ENCODE measurements at regions not wholly inside any gene's neighbourhood (a gene's known extent, or its start where the extent isn't known, plus 50 kb on each side); places are given as distances from the start of the nearest gene placed in this dataset.

DNA sequence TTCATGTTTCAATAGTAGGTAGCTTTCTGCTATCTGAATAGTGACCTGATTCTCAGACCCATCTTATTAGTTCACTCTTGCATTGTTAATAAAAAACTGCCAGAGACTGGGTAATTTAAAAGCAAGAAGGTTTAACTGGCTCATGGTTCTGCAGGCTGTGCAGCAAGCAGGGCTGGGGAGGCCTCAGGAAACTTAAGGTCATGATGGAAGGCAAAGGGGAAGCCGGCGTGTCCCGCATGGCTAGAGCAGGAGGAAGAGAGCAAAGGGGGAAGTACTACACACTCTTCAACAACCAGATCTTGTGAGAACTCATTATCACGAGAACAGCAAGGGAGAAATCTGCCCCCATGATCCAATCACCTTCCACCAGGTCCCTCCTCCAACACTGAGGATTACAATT is 185.2 kb upstream of the PITRM1 start:
- no peak for TF ChIP-seq TAF1 (IDR thresholded peaks at IDR 0.05; ENCODE audit: borderline replicate concordance, low read depth, low read length)
- TF ChIP-seq POLR2A (IDR thresholded peaks at IDR 0.05; ENCODE audit: low read depth, low read length), result no peak
- no peak for TF ChIP-seq POLR2AphosphoS5 (IDR thresholded peaks at IDR 0.05; ENCODE audit: low read depth, low read length)

All from GM12892 (cell line).